AG04449 (cell line): ENCODE measurements at regions not wholly inside any gene's neighbourhood (a gene's known extent, or its start where the extent isn't known, plus 50 kb on each side); places are given as distances from the start of the nearest gene placed in this dataset.

Experiments used
- CTCF ChIA-PET: fragments of 350-600 bp; formaldehyde crosslinking; extraction: SDS; loops from one replicate; lab custom pipeline; 2021; ENCODE audit warnings: antibody characterized with exemption; lab: Yijun Ruan, JAX
- POLR2A ChIA-PET: fragments of 400-600, 350-600 bp; formaldehyde crosslinking; extraction: SDS; loops from one replicate; lab custom pipeline; 2020; ENCODE audit warnings: antibody characterized with exemption, inconsistent platforms; lab: Yijun Ruan, JAX
- DNase-seq: peaks from one replicate; pipeline ENCODE4 v3.0.0-alpha.2; 2010; ENCODE audit warnings: low read depth, low spot score
- H3K4me3 ChIP-seq: 2 replicates; pipeline ENCODE4 v1.5.1; 2011; ENCODE audit warnings: low read depth, mild to moderate bottlenecking, control low read depth, low read length
- CTCF ChIP-seq: IDR thresholded peaks from one replicate; pipeline ENCODE4 v1.5.1; 2011; ENCODE audit warnings: mild to moderate bottlenecking, moderate library complexity, low read length, control low read depth, inconsistent platforms; ENCODE audit not compliant: insufficient read depth; ENCODE audit errors: missing control alignments

- DNase-seq, result peak; percentile 40
- POLR2A ChIA-PET, result interaction anchor here (0.5 to 0.9 kb wide), 2 partner anchors 19 to 79 kb away, joined by 3 to 4 read pairs; no protein-coding TSS in a partner anchor
- no peak overlapping the region for H3K4me3 ChIP-seq
- CTCF ChIA-PET, result interaction anchor here (0.7 kb wide), 1 partner anchor 289 kb away, joined by 3 read pairs; no protein-coding TSS in a partner anchor
- TF ChIP-seq CTCF, result no peak
These were observed 49.9 kb upstream of the GDNF start for GRCh38 chr5:37889612-37890317.
